OCI-LY3 (cell line): ENCODE measurements at regions not wholly inside any gene's neighbourhood (a gene's known extent, or its start where the extent isn't known, plus 50 kb on each side); places are given as distances from the start of the nearest gene placed in this dataset.

Experiments
- EZH2phosphoT487 ChIP-seq: fragments of 200-600 bp; shearing (Covaris generic); IDR thresholded peaks from 2 replicates; pipeline ENCODE4 v1.6.1; 2018; ENCODE audit warnings: antibody characterized with exemption, mixed run types, low read depth
- TF ChIP-seq, protein P1 (sequence below): fragments of 200-600, 300-600 bp; sonication (generic); IDR thresholded peaks from 2 replicates; pipeline ENCODE4 v1.5.1; 2014; ENCODE audit warnings: antibody characterized with exemption, low read length, low read depth

DNA sequence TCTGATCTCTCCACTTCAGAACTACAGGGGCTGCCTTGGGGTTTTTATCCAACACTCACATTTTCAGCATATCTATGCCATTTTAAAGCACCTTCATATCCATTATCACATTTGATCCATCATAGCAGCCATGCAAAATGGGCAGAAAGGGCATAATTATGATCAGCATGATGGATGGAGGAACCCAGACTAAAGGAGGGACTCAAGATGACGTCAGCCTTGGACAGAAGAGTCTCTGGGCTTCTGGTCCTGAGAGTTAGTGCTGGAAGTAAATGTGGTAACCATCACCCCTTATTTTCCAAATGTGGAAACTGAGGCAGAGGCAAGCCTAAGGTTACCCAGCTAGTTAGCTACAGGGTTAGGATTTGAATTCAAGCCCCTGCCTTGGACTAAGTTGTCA is 273.1 kb downstream of the DRD1 start:
- TF ChIP-seq, protein P1, sequence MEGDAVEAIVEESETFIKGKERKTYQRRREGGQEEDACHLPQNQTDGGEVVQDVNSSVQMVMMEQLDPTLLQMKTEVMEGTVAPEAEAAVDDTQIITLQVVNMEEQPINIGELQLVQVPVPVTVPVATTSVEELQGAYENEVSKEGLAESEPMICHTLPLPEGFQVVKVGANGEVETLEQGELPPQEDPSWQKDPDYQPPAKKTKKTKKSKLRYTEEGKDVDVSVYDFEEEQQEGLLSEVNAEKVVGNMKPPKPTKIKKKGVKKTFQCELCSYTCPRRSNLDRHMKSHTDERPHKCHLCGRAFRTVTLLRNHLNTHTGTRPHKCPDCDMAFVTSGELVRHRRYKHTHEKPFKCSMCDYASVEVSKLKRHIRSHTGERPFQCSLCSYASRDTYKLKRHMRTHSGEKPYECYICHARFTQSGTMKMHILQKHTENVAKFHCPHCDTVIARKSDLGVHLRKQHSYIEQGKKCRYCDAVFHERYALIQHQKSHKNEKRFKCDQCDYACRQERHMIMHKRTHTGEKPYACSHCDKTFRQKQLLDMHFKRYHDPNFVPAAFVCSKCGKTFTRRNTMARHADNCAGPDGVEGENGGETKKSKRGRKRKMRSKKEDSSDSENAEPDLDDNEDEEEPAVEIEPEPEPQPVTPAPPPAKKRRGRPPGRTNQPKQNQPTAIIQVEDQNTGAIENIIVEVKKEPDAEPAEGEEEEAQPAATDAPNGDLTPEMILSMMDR: no peak
- TF ChIP-seq EZH2phosphoT487: no peak
